H9 (cell line): ENCODE measurements at regions not wholly inside any gene's neighbourhood (a gene's known extent, or its start where the extent isn't known, plus 50 kb on each side); places are given as distances from the start of the nearest gene placed in this dataset.

Experiments used
- DNase-seq: peaks from one replicate; pipeline ENCODE4 v3.0.0-alpha.2; 2017
- H2AFZ ChIP-seq: one replicate; pipeline ENCODE4 v1.6.1; 2013; ENCODE audit warnings: mild to moderate bottlenecking, low read length, control low read depth, moderate library complexity
- H2AK5ac ChIP-seq: 2 replicates; pipeline ENCODE4 v1.6.1; 2013; ENCODE audit warnings: low read length, control low read depth, mixed read lengths; ENCODE audit not compliant: insufficient read length
- H2BK120ac ChIP-seq: one replicate; pipeline ENCODE4 v1.6.1; 2013; ENCODE audit warnings: low read depth, mild to moderate bottlenecking, low read length, control low read depth, inconsistent platforms; ENCODE audit not compliant: poor library complexity, severe bottlenecking
- H2BK12ac ChIP-seq: 2 replicates; pipeline ENCODE4 v1.6.1; 2013; ENCODE audit warnings: low read length, control low read depth, mixed read lengths, low read depth; ENCODE audit not compliant: insufficient read length
- H2BK15ac ChIP-seq: 2 replicates; pipeline ENCODE4 v1.6.1; 2013; ENCODE audit warnings: low read depth, low read length, control low read depth
- H2BK20ac ChIP-seq: one replicate; pipeline ENCODE4 v1.6.1; 2013; ENCODE audit warnings: low read depth, mild to moderate bottlenecking, low read length, control low read depth, inconsistent platforms; ENCODE audit not compliant: poor library complexity, severe bottlenecking
- H2BK5ac ChIP-seq: 2 replicates; pipeline ENCODE4 v1.6.1; 2013; ENCODE audit warnings: low read length, control low read depth, mixed read lengths; ENCODE audit not compliant: insufficient read length
- H3K14ac ChIP-seq: 2 replicates; pipeline ENCODE4 v1.6.1; 2013; ENCODE audit warnings: low read length, control low read depth; ENCODE audit not compliant: insufficient read depth
- H3K18ac ChIP-seq: 2 replicates; pipeline ENCODE4 v1.6.1; 2013; ENCODE audit warnings: low read depth, mild to moderate bottlenecking, mixed read lengths, low read length, control low read depth; ENCODE audit not compliant: insufficient read length
- H3K23ac ChIP-seq: 2 replicates; pipeline ENCODE4 v1.6.1; 2013; ENCODE audit warnings: low read length, control low read depth, mixed read lengths, low read depth; ENCODE audit not compliant: insufficient read length
- H3K23me2 ChIP-seq: 2 replicates; pipeline ENCODE4 v1.6.1; 2013; ENCODE audit warnings: low read depth, mild to moderate bottlenecking, mixed read lengths, low read length, control low read depth; ENCODE audit not compliant: insufficient read length, poor library complexity, severe bottlenecking
- H3K27ac ChIP-seq: 2 replicates; pipeline ENCODE4 v1.5.1; 2013; ENCODE audit warnings: low read length, control low read depth, mixed read lengths, low read depth; ENCODE audit not compliant: insufficient read length
- H3K27me3 ChIP-seq: 2 replicates; pipeline ENCODE4 v1.6.1; 2013; ENCODE audit warnings: low read length, control low read depth, inconsistent platforms; ENCODE audit not compliant: insufficient read depth
- H3K4ac ChIP-seq: 2 replicates; pipeline ENCODE4 v1.6.1; 2013; ENCODE audit warnings: low read depth, mild to moderate bottlenecking, control low read depth, inconsistent platforms, low read length, moderate library complexity
- H3K4me1 ChIP-seq: 2 replicates; pipeline ENCODE4 v1.6.1; 2013; ENCODE audit warnings: low read length, control low read depth, inconsistent platforms; ENCODE audit not compliant: insufficient read depth
- H3K4me2 ChIP-seq: 2 replicates; pipeline ENCODE4 v1.6.1; 2013; ENCODE audit warnings: low read length, control low read depth, mixed read lengths; ENCODE audit not compliant: insufficient read length, insufficient read depth
- H3K56ac ChIP-seq: 2 replicates; pipeline ENCODE4 v1.6.1; 2013; ENCODE audit warnings: low read depth, mild to moderate bottlenecking, mixed read lengths, low read length, control low read depth; ENCODE audit not compliant: insufficient read length
- H3K79me1 ChIP-seq: 2 replicates; pipeline ENCODE4 v1.6.1; 2013; ENCODE audit warnings: low read depth, mild to moderate bottlenecking, moderate library complexity, low read length, control low read depth, inconsistent platforms; ENCODE audit not compliant: insufficient read depth, poor library complexity, severe bottlenecking
- H3K79me2 ChIP-seq: 2 replicates; pipeline ENCODE4 v1.6.1; 2013; ENCODE audit warnings: low read length, control low read depth, inconsistent platforms; ENCODE audit not compliant: insufficient read depth
- H3K9ac ChIP-seq: 2 replicates; pipeline ENCODE4 v1.6.1; 2013; ENCODE audit warnings: low read length, control low read depth, mixed read lengths; ENCODE audit not compliant: insufficient read length; ENCODE audit errors: extremely low read depth
- H3K9me3 ChIP-seq: one replicate; pipeline ENCODE4 v1.6.1; 2013; ENCODE audit warnings: low read depth, low read length, inconsistent platforms; ENCODE audit not compliant: control insufficient read depth
- H3T11ph ChIP-seq: one replicate; pipeline ENCODE4 v1.6.1; 2013; ENCODE audit warnings: mild to moderate bottlenecking, low read length, control low read depth, inconsistent platforms
- H4K20me1 ChIP-seq: one replicate; pipeline ENCODE4 v1.6.1; 2013; ENCODE audit not compliant: control insufficient read depth, insufficient read length, insufficient read depth
- H4K5ac ChIP-seq: 2 replicates; pipeline ENCODE4 v1.6.1; 2013; ENCODE audit warnings: low read depth, mild to moderate bottlenecking, mixed read lengths, low read length, control low read depth; ENCODE audit not compliant: insufficient read length
- H4K8ac ChIP-seq: replicated peaks from 2 replicates; pipeline ENCODE4 v1.6.1; 2013; ENCODE audit warnings: low read length, control low read depth, mixed read lengths, low read depth; ENCODE audit not compliant: insufficient read length
- H4K91ac ChIP-seq: 2 replicates; pipeline ENCODE4 v1.6.1; 2013; ENCODE audit warnings: low read depth, mild to moderate bottlenecking, moderate library complexity, mixed read lengths, low read length, control low read depth; ENCODE audit not compliant: insufficient read length
- H3K27ac Mint-ChIP-seq, 3 experiments: 2 replicates in 2 of 3; 3 replicates in 1 of 3; pipeline ENCODE4 v1.8.0; 2020 to 2021; ENCODE audit warnings: mixed read lengths in 3 of 3, mild to moderate bottlenecking in 1 of 3, moderate library complexity in 1 of 3
- H3K27me3 Mint-ChIP-seq: 2 replicates; pipeline ENCODE4 v1.8.0; 2021; ENCODE audit warnings: low read depth, mild to moderate bottlenecking, moderate library complexity, mixed read lengths
- H3K36me3 Mint-ChIP-seq, 3 experiments: 2 replicates in 2 of 3; 3 replicates in 1 of 3; pipeline ENCODE4 v1.8.0; 2020 to 2021; ENCODE audit warnings: low read depth in 3 of 3, mixed read lengths in 3 of 3; ENCODE audit not compliant: insufficient read depth in 1 of 3
- H3K4me1 Mint-ChIP-seq, 2 experiments: 2 replicates each; pipeline ENCODE4 v1.8.0; 2020; ENCODE audit warnings: mixed read lengths in 2 of 2
- H3K4me3 Mint-ChIP-seq, 2 experiments: 2 replicates in 1 of 2; 3 replicates in 1 of 2; pipeline ENCODE4 v1.8.0; 2020 to 2021; ENCODE audit warnings: mild to moderate bottlenecking in 2 of 2, mixed read lengths in 2 of 2, moderate library complexity in 1 of 2
- H3K9me3 Mint-ChIP-seq, 2 experiments: 2 replicates in 1 of 2; 3 replicates in 1 of 2; pipeline ENCODE4 v1.8.0; 2020; ENCODE audit warnings: mild to moderate bottlenecking in 2 of 2, mixed read lengths in 2 of 2, moderate library complexity in 1 of 2
- CTCF ChIP-seq: fragments of 200-600 bp; sonication (generic); conservative IDR thresholded peaks from 3 replicates; pipeline ENCODE4 v1.8.0; 2021; ENCODE audit warnings: antibody characterized with exemption, mild to moderate bottlenecking
- WGBS: extraction: QIAGEN DNeasy Blood & Tissue Kit; methylation state at CpG from one replicate; pipeline ENCODE4 v1.1.7; 2013; ENCODE audit warnings: missing lambda C conversion rate, low lambda C conversion rate, mixed read lengths; ENCODE audit not compliant: insufficient read length; ENCODE audit errors: extremely low coverage; 5-methylcytosine and 5-hydroxymethylcytosine counted together

GRCh38 chr6:76818451-76818850 lies 644.8 kb downstream of the HTR1B start:
- H3K27ac ChIP-seq = no peak overlapping the region
- H3K4me3 Mint-ChIP-seq = no peak overlapping the region
- H3K79me1 ChIP-seq = no peaks in the 10 kb centered on the region
- H2BK15ac ChIP-seq = no peak overlapping the region
- no peak overlapping the region for H4K91ac ChIP-seq
- H3K23me2 ChIP-seq = no peaks in the 10 kb centered on the region
- H3K23ac ChIP-seq = no peak overlapping the region
- no peaks in the 10 kb centered on the region for H3K9me3 ChIP-seq
- H3T11ph ChIP-seq = no peak overlapping the region
- H3K4ac ChIP-seq = no peak overlapping the region
- H3K9me3 Mint-ChIP-seq = peaks cover 15 to 22% of the 10 kb centered on the region in 2 experiments
- H2AFZ ChIP-seq = no peak overlapping the region
- no peaks in the 10 kb centered on the region for H3K27me3 Mint-ChIP-seq
- no peak overlapping the region for H2AK5ac ChIP-seq
- no peak for TF ChIP-seq CTCF
- no CpG with 5 or more reads among the region's 4 CpGs for WGBS
- no peak overlapping the region for H3K14ac ChIP-seq
- H3K79me2 ChIP-seq = no peaks in the 10 kb centered on the region
- no peak overlapping the region for H4K8ac ChIP-seq
- no peaks in the 10 kb centered on the region for H3K27me3 ChIP-seq
- no peak overlapping the region for H3K27ac Mint-ChIP-seq
- H3K36me3 Mint-ChIP-seq = peaks cover 5 to 17% (median 5%) of the 10 kb centered on the region in 3 experiments; a peak in 5 of 7 replicates
- no peak overlapping the region for H3K9ac ChIP-seq
- H2BK120ac ChIP-seq = no peak overlapping the region
- no peak for DNase-seq
- no peak overlapping the region for H2BK12ac ChIP-seq
- no peak overlapping the region for H3K56ac ChIP-seq
- H2BK5ac ChIP-seq = no peak overlapping the region
- H3K4me1 Mint-ChIP-seq = no peaks in the 10 kb centered on the region
- no peak overlapping the region for H3K18ac ChIP-seq
- H4K20me1 ChIP-seq = no peaks in the 10 kb centered on the region
- H3K4me2 ChIP-seq = no peak overlapping the region
- H4K5ac ChIP-seq = no peak overlapping the region
- no peaks in the 10 kb centered on the region for H3K4me1 ChIP-seq
- no peak overlapping the region for H2BK20ac ChIP-seq
